Motor neuron (in vitro differentiated cells): ENCODE measurements at regions not wholly inside any gene's neighbourhood (a gene's known extent, or its start where the extent isn't known, plus 50 kb on each side); places are given as distances from the start of the nearest gene placed in this dataset.

Experiments used
- ATAC-seq, 8 experiments: fragments of 200-7000 bp; cut with Tn5 transposase; replicated peaks in 6 of 8; 2 replicates each; pipeline ENCODE4 v1.8.0; 2021; ENCODE audit warnings: mild to moderate bottlenecking in 8 of 8, moderate library complexity in 8 of 8
- H3K27ac ChIP-seq, 2 donors: fragments of 250-450 bp; sonication (Bioruptor Pico); 2 replicates each; pipeline ENCODE4 v1.9.0; 2021; ENCODE audit warnings: antibody characterized with exemption in 2 of 2, mild to moderate bottlenecking in 2 of 2, moderate library complexity in 1 of 2
- H3K4me1 ChIP-seq, 2 donors: fragments of 250-450 bp; sonication (Bioruptor Pico); replicated peaks in 1 of 2; 2 replicates each; pipeline ENCODE4 v1.6.1; 2021; ENCODE audit warnings: antibody characterized with exemption in 2 of 2, mild to moderate bottlenecking in 2 of 2, moderate library complexity in 1 of 2
- H3K4me3 ChIP-seq, 5 donors: fragments of 250-450 bp; sonication (Bioruptor Pico); 2 replicates each; pipeline ENCODE4 v1.9.0; 2021; ENCODE audit warnings: antibody characterized with exemption in 5 of 5, mild to moderate bottlenecking in 5 of 5, moderate library complexity in 4 of 5
- WGBS, 10 experiments: fragments of 450-650 bp; shearing (Covaris generic); methylation state at CpG; one replicate each; pipeline ENCODE4 v1.0.0; 2022; 5-methylcytosine and 5-hydroxymethylcytosine counted together
- in situ Hi-C, 9 experiments: fragments of 400-800 bp; cut with MboI; loops; one replicate each; pipeline ENCODE4 v1.15.0; 2021; ENCODE audit warnings: low sequenced_read_pairs in 9 of 9, low pct_unique_long_range_greater_than_20kb in 2 of 9; ENCODE audit not compliant: unreplicated experiment in 9 of 9

DNA sequence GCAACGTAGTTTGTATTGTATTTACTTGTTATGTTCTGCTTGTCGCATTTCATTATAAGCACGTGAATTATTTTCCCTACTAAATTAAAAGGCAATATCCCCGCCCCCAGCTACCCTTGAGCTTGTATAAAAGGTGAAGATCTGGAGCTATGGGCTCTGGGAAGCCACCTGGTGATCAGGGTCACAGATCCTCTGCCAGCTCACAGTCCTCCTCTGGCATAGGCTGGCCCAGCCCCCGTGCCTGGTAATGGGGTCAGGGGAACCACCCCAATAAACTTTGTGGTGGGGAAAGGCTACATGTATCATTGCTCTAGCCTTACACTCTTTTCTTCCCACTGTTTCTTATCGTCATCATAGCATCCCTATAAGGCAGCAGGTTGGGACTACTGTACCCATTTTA, 190.2 kb upstream of the TSHZ3 start:
- WGBS, 10 experiments, result 28 to 100% (median 82%) methylated on average over 1 to 5 of the region's 6 CpGs; no CpG with 5 or more reads in 1 of the 10 experiments
- Histone ChIP-seq H3K4me1 (peaks cover 29 to 42% of the 10 kb centered on the region in 2 donors), H3K4me3 (no peak overlapping the region), H3K27ac (no peak overlapping the region)
- in situ Hi-C loops, result no loop called here
- no peak for ATAC-seq

DNA sequence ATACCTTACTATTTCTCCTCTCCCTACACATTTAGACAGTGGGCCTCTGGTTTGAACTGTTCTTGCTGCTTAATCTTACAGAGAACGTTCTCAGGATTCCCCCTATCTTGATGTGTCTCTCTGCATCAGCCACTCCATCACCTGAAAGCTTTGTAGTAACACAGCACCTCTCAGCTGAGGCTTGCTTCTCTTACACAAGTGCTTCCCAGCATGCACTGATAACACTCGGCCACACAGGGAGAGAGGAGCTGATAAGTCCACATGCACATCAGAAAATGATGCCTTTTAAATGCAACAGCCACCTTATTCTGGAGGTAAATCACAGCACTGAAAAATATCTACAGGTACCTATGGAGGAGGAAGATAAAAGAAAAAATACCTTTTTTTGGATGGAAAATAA, 192.2 kb upstream of the TSHZ3 start:
- no peak overlapping the region for H3K4me3 ChIP-seq
- 0 to 80% (median 17%) methylated on average over 1 to 2 of the region's 2 CpGs; no CpG with 5 or more reads in 3 of the 10 experiments for WGBS, 10 experiments
- no peak overlapping the region for H3K27ac ChIP-seq
- ATAC-seq, result no peak
- in situ Hi-C loops, result no loop called here
- H3K4me1 ChIP-seq, result peaks cover 26 to 39% of the 10 kb centered on the region in 2 donors

DNA sequence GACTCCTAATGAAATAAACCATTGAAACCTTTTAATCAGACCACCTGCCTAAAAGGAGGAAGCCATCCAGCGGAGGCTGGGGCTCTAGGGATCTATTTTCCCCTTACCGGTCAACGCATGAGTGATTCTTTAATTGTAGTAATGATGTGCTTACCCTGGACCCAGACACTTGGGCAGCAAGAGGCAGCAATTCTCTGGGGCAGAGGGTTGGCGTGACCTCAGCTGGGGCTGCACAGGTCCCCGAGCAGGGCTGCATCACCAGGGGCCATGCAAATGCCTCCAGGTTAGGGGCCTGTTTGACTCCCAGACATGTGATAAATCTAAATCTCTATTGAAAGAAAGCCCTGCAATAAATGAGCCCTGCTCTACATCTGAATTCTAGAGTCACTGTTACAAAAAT, 194.2 kb upstream of the TSHZ3 start:
- no peak overlapping the region for H3K4me3 ChIP-seq
- 17 to 75% (median 47%) methylated on average over 2 to 4 of the region's 5 CpGs; no CpG with 5 or more reads in 3 of the 10 experiments for WGBS, 10 experiments
- peak in 5 of 8 experiments; percentile 65 to 96 (median 91) for ATAC-seq

DNA sequence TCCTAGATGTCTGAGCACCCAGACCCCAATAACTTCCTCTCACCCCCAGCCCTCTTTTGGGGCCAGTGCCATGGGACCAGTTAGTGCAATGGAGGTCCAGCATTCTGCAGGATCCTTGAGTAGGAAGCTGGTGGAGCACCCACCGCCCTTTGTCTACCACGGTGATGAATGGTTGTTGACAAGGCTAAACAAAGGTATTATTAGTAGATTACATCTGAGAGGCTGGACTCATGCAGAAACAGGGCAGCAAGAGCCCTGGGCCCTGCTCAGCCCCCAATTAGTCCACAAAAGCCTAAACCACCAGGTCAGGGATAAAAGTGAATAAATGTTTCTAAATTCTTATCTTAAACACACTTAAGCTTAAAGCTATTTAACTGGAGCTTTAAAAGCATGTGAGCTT, 196.5 kb upstream of the TSHZ3 start:
- peak overlapping the region in 1 of 2 donors; percentile 24 for H3K27ac ChIP-seq
- in situ Hi-C loops, result no loop called here
- ATAC-seq, result peak in 4 of 8 experiments; percentile 2 to 61 (median 31)
- 38 to 79% (median 67%) methylated on average over 2 of the region's 2 CpGs; no CpG with 5 or more reads in 7 of the 10 experiments for WGBS, 10 experiments
- no peak overlapping the region for H3K4me3 ChIP-seq
- H3K4me1 ChIP-seq, result peaks cover 30 to 41% of the 10 kb centered on the region in 2 donors

More for the DNA sequence above, 194.2 kb upstream of the TSHZ3 start:
- in situ Hi-C loops, result no loop called here
- Histone ChIP-seq H3K4me1 (peaks cover 30 to 41% of the 10 kb centered on the region in 2 donors), H3K27ac (peak overlapping the region; percentile 0 to 45)

DNA sequence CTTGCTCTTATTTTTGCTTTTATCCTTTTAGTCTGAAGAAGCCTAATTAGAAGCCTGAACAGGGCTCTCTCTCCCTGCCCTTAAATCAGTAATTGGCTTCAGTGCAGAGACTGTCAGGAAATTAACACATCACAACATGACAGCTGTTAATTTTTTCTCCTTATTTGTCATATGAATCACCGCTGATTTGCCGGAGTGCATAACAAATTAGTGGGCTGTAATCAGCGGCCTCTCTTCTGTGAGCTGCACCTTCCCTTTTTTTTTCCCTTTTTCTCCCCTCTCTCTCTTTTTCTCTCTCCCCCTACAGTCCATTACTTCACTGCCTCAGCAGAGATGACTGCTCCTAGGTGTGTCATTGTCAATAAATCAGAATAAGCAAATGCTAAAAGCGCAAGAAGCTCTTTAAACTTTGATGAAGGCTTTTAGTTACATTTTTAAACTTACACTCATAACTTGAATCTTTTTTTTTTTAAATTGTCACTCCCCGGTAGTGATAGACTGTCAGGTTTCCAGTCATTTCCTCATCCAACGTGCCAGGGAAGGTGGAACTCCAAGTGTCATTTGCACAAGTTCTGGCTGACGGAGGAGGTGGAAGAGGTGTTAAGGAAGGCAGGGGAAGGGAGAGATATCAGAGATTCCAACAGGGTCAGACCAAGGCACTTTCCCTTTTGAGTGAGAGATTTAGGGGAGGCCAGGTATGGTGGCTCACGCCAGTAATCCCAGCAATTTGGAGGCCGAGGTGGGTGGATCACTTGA, 197.1 kb upstream of the TSHZ3 start:
- Histone ChIP-seq H3K4me1 (peaks cover 30 to 41% of the 10 kb centered on the region in 2 donors), H3K4me3 (no peak overlapping the region), H3K27ac (peak overlapping the region in 1 of 2 donors; percentile 24)
- WGBS, 10 experiments, result 22 to 90% (median 77%) methylated on average over 2 to 8 of the region's 9 CpGs; no CpG with 5 or more reads in 1 of the 10 experiments
- peak in 5 of 8 experiments; percentile 45 to 83 (median 69) for ATAC-seq
- in situ Hi-C loops, result no loop called here

DNA sequence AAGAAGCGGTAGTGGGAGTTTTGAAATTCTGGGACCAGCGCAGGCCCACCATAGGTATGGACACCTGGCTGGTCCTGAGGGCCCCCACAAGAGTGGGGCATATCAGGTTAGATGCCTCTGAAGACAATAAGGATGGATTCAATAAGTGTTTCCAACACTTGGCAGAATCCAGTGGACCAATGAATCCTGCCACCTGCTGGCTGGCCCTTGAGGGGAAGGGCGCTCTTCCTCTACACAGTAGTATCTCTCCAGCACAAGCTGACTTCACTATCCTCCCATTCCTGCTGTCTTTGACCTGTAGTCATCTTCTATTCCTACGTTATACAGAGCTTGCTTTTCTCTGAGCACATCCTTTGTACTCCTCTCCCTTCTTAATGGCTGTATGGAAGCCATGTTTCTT, 199.7 kb upstream of the TSHZ3 start:
- WGBS, 10 experiments, result 0 to 100% (median 91%) methylated on average over 1 to 4 of the region's 4 CpGs; no CpG with 5 or more reads in 2 of the 10 experiments
- in situ Hi-C loops, result no loop called here
- peaks cover 20 to 26% of the 10 kb centered on the region in 2 donors for H3K4me1 ChIP-seq
- ATAC-seq, result peak in 3 of 8 experiments; percentile 15 to 80 (median 80)
- no peak overlapping the region for H3K4me3 ChIP-seq
- H3K27ac ChIP-seq, result no peak overlapping the region

DNA sequence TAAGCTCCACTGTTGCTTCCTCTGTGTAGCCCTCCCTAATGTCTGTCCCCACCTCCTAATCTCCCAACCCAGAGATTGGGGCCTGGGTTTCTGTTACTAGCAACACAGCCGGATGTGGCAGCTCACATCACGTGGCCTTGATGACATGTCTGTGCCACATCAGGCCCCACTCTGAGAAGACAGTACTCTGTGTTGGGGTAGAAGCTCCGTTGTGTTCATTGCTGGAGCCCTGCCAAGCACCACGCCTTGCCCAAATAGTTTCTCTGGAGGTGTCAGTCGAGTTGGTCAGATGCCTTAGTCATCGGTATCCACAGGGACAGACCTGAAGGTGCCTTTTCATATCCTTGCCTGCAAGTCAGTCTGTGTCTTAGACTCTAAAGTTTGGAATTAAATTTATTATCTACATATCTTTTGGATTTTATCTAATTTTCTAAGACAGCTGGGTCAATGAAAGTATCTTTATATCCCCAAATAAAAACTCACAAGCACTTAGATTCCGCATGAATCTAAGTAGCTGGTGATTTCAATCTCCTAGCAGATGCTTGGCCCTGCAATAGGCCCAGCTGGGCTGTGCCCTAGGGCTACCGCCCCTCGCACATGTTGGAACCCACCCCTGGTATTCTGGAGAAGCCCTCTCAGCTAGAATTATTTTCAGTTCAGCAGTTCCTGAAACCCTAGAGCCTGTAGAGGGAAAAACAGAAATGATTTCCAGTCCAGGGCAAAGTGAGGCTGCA, 204.0 kb upstream of the TSHZ3 start:
- H3K4me3 ChIP-seq, result no peak overlapping the region
- peak in 1 of 8 experiments; percentile 28 for ATAC-seq
- 5 to 100% (median 80%) methylated on average over 2 to 6 of the region's 9 CpGs; no CpG with 5 or more reads in 1 of the 10 experiments for WGBS, 10 experiments
- no peaks in the 10 kb centered on the region for H3K4me1 ChIP-seq
- in situ Hi-C loops, result no loop called here
- H3K27ac ChIP-seq, result no peak overlapping the region

DNA sequence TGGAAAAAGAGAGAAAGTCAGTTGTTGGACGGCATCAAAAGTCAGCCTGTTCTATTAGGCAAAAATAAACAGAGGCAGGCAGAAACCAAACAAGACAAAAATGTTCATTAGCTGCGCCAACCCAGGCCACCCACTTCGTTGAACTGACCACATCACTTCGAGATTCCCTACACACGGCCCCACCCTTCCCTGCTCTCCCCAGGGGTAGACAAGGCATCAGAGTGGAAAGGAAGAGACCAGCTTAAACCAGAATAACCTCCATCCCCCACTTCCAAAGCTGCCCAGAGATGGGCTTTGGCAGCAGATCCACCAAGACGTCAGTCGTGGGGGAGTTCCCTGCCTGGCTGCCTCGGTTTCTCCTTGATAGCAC, 204.6 kb upstream of the TSHZ3 start:
- H3K27ac ChIP-seq, result no peak overlapping the region
- H3K4me3 ChIP-seq, result no peak overlapping the region
- no peaks in the 10 kb centered on the region for H3K4me1 ChIP-seq
- 0 to 100% (median 17%) methylated on average over 1 to 6 of the region's 8 CpGs; no CpG with 5 or more reads in 3 of the 10 experiments for WGBS, 10 experiments
- peak in 1 of 8 experiments; percentile 53 for ATAC-seq
- in situ Hi-C loops, result no loop called here

DNA sequence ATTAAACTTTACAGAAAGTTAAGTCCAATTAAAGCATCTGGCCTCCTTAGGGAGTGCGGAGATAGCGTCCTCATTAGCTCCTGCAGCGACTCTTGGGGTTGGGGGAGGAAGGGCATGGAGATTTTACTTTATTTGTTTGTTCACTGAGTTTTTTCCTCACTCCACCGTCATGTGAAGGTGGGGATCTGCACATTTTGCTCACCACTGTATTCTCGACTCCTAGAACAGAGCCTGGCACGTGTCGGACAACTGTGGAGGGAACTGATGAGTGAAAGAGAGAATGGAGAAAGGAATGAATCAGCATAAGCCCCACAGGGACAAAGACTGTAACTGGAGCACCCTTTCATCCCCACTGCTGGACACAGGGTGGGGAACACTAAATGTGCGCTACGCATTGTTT, 205.1 kb upstream of the TSHZ3 start:
- Histone ChIP-seq H3K4me1 (no peaks in the 10 kb centered on the region), H3K4me3 (no peak overlapping the region), H3K27ac (no peak overlapping the region)
- 0 to 100% (median 70%) methylated on average over 2 to 9 of the region's 9 CpGs; no CpG with 5 or more reads in 1 of the 10 experiments for WGBS, 10 experiments
- no peak for ATAC-seq
- in situ Hi-C loops, result no loop called here

DNA sequence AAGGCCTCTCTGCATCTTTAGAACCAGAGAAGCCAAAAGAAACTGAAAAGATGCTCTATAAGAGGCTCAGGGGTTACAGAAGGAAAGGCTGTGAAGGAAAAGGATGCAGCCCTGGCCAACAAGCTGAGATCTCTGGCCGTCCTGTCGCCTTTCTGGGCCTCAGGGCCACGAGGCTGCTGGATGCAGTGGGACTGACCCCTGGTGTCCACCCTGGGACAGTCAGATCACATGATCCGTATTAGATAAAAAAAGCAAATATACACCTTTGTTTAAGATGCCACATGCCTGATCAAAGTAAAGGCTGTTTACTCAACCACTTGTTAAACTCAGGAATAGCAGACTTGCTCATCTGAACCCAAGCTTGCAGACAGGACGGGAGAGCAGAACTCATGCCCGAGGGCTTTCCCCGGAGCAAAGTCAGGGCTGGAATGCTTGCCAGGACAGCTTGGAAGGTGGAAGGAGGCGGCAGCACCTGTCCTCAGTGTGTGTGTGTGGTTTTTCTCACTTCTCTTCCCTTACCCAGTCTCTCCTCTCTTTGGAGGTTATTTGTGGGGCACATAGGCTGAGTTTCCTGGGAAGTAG, 206.5 kb upstream of the TSHZ3 start:
- no peak for ATAC-seq
- no peaks in the 10 kb centered on the region for H3K4me1 ChIP-seq

DNA sequence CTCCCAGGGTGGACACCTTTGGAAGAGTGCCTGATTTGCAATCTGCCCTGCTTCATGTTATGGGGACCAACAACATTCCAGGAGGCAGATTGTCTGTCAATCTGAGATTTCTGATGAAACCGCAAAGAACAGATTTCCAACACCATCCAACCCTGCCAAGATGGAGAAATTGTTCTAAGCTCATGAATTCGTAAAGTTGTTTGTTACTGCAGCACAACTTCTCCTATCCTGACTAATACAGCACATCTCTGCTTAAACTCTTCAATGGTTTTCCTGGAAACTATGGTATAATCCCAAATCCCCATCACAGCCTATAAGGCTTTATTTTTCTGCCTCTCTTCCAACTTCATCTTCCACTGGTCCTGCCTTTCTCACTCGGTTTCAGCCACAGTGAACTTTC, 210.3 kb upstream of the TSHZ3 start:
- 26 to 100% (median 80%) methylated on average over 1 to 3 of the region's 3 CpGs; no CpG with 5 or more reads in 1 of the 10 experiments for WGBS, 10 experiments
- Histone ChIP-seq H3K4me3 (no peak overlapping the region), H3K27ac (no peak overlapping the region), H3K4me1 (peaks cover 0 to 10% of the 10 kb centered on the region in 2 donors)
- ATAC-seq, result no peak
- in situ Hi-C loops, result no loop called here

More for the DNA sequence above, 206.5 kb upstream of the TSHZ3 start:
- Histone ChIP-seq H3K4me3 (no peak overlapping the region), H3K27ac (no peak overlapping the region)
- WGBS, 10 experiments, result 31 to 94% (median 76%) methylated on average over 1 to 5 of the region's 8 CpGs; no CpG with 5 or more reads in 1 of the 10 experiments
- in situ Hi-C loops, result no loop called here

DNA sequence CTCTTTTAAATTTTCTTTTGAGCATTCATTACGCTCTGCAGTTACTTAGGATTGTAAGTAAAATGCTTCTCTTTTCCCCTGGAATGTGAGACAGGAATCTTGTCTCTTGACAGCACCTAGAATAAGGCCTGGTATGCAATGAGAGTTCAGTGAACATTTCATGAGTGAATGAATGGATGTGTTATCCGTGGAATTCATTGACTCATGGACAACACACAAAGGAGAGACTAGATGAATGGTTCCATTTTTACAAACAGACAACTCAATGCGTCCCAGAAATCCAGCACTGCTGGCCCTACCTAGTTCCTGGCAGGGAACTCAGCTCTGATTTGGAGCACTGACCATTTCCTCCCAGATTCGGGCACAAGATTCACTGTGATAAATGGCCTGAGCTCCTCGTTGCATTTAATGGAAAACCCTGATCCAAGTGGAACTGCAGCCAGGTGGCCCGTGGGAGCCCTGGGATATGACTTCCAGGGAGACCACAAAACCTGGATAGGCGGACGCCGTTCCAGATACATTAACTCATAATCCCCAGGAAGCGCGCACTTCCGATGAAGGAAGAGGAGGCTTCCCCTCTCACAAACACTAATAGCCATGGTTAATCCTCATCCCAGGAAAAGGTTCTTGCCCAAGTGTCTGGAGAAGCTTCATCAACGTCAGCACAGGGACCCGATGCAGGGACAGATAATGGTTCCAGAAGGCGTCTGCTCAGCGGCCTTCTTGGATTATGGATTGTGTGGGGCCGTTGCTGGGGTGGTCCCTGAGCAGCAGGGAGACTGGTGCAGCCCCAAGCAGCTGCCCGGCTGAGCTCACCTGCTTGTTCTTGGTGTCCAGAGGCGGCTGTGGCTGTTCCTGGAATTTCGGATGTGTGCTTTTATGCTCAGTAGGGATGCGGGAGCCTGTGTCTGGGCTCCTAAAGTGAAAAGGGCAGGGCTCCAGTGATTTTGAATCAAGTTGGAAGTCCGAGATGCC, 211.1 kb upstream of the TSHZ3 start:
- Histone ChIP-seq H3K4me3 (no peak overlapping the region), H3K4me1 (peaks cover 0 to 10% of the 10 kb centered on the region in 2 donors), H3K27ac (no peak overlapping the region)
- ATAC-seq, result peak in 3 of 8 experiments; percentile 14 to 88 (median 16)
- in situ Hi-C loops, result no loop called here
- 7 to 93% (median 56%) methylated on average over 1 to 13 of the region's 22 CpGs for WGBS, 10 experiments
